K562 (cell line): ENCODE measurements at regions not wholly inside any gene's neighbourhood (a gene's known extent, or its start where the extent isn't known, plus 50 kb on each side); places are given as distances from the start of the nearest gene placed in this dataset.

Experiments used
- ATAC-seq: fragments of 200-7000 bp; cut with Tn5 transposase; 3 replicates; pipeline ENCODE4 v1.9.1; 2020; ENCODE audit warnings: moderate library complexity
- BruUV-seq: library from RNA; stranded (reverse); fragments of 400-500 nt; replicated peaks from 2 replicates; lab custom pipeline; 2021; lab: Mats Ljungman, UMichigan
- CTCF ChIA-PET: fragments of 300-600 bp; formaldehyde crosslinking; extraction: SDS; loops from one replicate; lab custom pipeline; 2021; ENCODE audit warnings: low intra/inter-chr PET ratio; lab: Yijun Ruan, JAX
- POLR2A ChIA-PET: fragments of 300-600, 350-650 bp; sonication (Branson Sonifier 250); formaldehyde crosslinking; extraction: SDS; loops from one replicate; lab custom pipeline; 2021; ENCODE audit warnings: antibody characterized with exemption, inconsistent platforms; lab: Yijun Ruan, JAX
- DNase-seq, 4 experiments: peaks; one replicate each; pipeline versions ENCODE4 v3.0.0 to v3.0.0-alpha.2; 2011 to 2018; ENCODE audit warnings: low spot score in 3 of 4, mixed read lengths in 3 of 4; ENCODE audit errors: extremely low read depth in 1 of 4
- FAIRE-seq: peaks from 2 replicates; lab custom pipeline; 2011; peaks lifted over from hg19 to GRCh38; lab: Jason Lieb, UNC
- H2AFZ ChIP-seq: 2 replicates; pipeline ENCODE4 v1.6.0; 2011; ENCODE audit warnings: low read depth, low read length, control low read depth, inconsistent platforms
- H3K27ac ChIP-seq: fragments of 200-600 bp; 3 replicates; pipeline ENCODE4 v1.8.0; 2011; ENCODE audit warnings: low read depth, mild to moderate bottlenecking, control low read depth, inconsistent platforms, low read length, moderate library complexity, mixed read lengths; ENCODE audit errors: extremely low read depth
- H3K27me3 ChIP-seq, 2 experiments: fragments of 300-600 bp in 1 of 2; 2 replicates in 1 of 2; 3 replicates in 1 of 2; pipeline versions ENCODE4 v1.6.0 to v1.8.0; 2011; ENCODE audit warnings: inconsistent platforms in 2 of 2, low read length in 2 of 2, mild to moderate bottlenecking in 1 of 2, mixed read lengths in 1 of 2, moderate library complexity in 1 of 2; ENCODE audit not compliant: control insufficient read depth in 2 of 2, insufficient read depth in 2 of 2
- H3K36me3 ChIP-seq: fragments of 300-600 bp; 3 replicates; pipeline ENCODE4 v1.8.0; 2011; ENCODE audit warnings: mild to moderate bottlenecking, low read length, inconsistent platforms; ENCODE audit not compliant: control insufficient read depth, insufficient read depth
- H3K4me1 ChIP-seq, 2 experiments: fragments of 200-600 bp in 1 of 2; replicated peaks in 1 of 2; 2 replicates in 1 of 2; 3 replicates in 1 of 2; pipeline versions ENCODE4 v1.5.1 to v1.8.0; 2011; ENCODE audit warnings: inconsistent platforms in 2 of 2, low read length in 2 of 2, mild to moderate bottlenecking in 1 of 2, mixed read lengths in 1 of 2, moderate library complexity in 1 of 2; ENCODE audit not compliant: control insufficient read depth in 2 of 2, insufficient read depth in 2 of 2
- H3K4me2 ChIP-seq: 2 replicates; pipeline ENCODE4 v1.6.1; 2011; ENCODE audit warnings: low read length, control low read depth, inconsistent platforms, mixed read lengths; ENCODE audit not compliant: insufficient read depth
- H3K4me3 ChIP-seq: fragments of 200-600 bp; sonication (generic), shearing (Covaris generic); 2 replicates; pipeline ENCODE4 v1.5.1; 2016; ENCODE audit warnings: control low read depth, inconsistent platforms
- H3K79me2 ChIP-seq: fragments of 200-600 bp; 3 replicates; pipeline ENCODE4 v1.8.0; 2011; ENCODE audit warnings: low read length, inconsistent platforms; ENCODE audit not compliant: control insufficient read depth, insufficient read depth
- H3K9ac ChIP-seq, 2 experiments: 2 replicates each; pipeline versions ENCODE4 v1.6.0 to v1.6.1; 2011; ENCODE audit warnings: low read depth in 2 of 2, low read length in 2 of 2, control low read depth in 1 of 2, inconsistent platforms in 1 of 2, mild to moderate bottlenecking in 1 of 2, mixed read lengths in 1 of 2; ENCODE audit not compliant: insufficient read depth in 1 of 2
- H3K9me1 ChIP-seq: one replicate; pipeline ENCODE4 v1.6.0; 2011; ENCODE audit warnings: inconsistent platforms, mild to moderate bottlenecking, low read length, moderate library complexity; ENCODE audit not compliant: control insufficient read depth, insufficient read depth
- H3K9me3 ChIP-seq: replicated peaks from 2 replicates; pipeline ENCODE4 v1.5.1; 2011; ENCODE audit warnings: low read depth, low read length, inconsistent platforms; ENCODE audit not compliant: control insufficient read depth, insufficient read depth
- H4K20me1 ChIP-seq: replicated peaks from 2 replicates; pipeline ENCODE4 v1.6.1; 2011; ENCODE audit warnings: low read length, inconsistent platforms, mixed read lengths; ENCODE audit not compliant: control insufficient read depth, insufficient read depth
- DDX20 ChIP-seq: fragments of 450-650 bp; IDR thresholded peaks from 2 replicates; pipeline ENCODE4 v1.6.1; 2016; ENCODE audit warnings: missing genetic modification characterization, low read depth, mild to moderate bottlenecking, missing compliant biosample characterization, moderate library complexity
- DNMT1 ChIP-seq: fragments of 450-650 bp; IDR thresholded peaks from 2 replicates; pipeline ENCODE4 v1.6.1; 2016; ENCODE audit warnings: antibody characterized with exemption, mild to moderate bottlenecking
- ETV1 ChIP-seq: fragments of 450-650 bp; conservative IDR thresholded peaks from 2 replicates; pipeline ENCODE4 v1.6.1; 2016; ENCODE audit warnings: missing genetic modification characterization, control low read depth, low read depth, missing compliant biosample characterization
- GATAD2B ChIP-seq: fragments of 450-650 bp; IDR thresholded peaks from 2 replicates; pipeline ENCODE4 v1.6.1; 2017; ENCODE audit warnings: mild to moderate bottlenecking, borderline replicate concordance
- NFE2 ChIP-seq: IDR thresholded peaks from 2 replicates; pipeline ENCODE4 v1.6.1; 2014; ENCODE audit warnings: antibody characterized with exemption, low read depth
- PML ChIP-seq: IDR thresholded peaks from 2 replicates; pipeline ENCODE4 v1.6.1; 2012; ENCODE audit warnings: low read length, inconsistent platforms
- RBBP5 ChIP-seq: fragments of 200-600 bp; sonication (generic); IDR thresholded peaks from 2 replicates; pipeline ENCODE4 v1.6.1; 2012; ENCODE audit warnings: borderline replicate concordance, mild to moderate bottlenecking, low read length, control low read depth, inconsistent platforms; ENCODE audit not compliant: insufficient read depth, poor library complexity, severe bottlenecking
- TFAM ChIP-seq: fragments of 250-450 bp; sonication (Bioruptor Pico); conservative IDR thresholded peaks from 2 replicates; pipeline ENCODE4 v1.5.0; 2021; ENCODE audit warnings: mild to moderate bottlenecking, moderate library complexity
- ZNF717 ChIP-seq: fragments of 250-450 bp; sonication (Bioruptor Pico); IDR thresholded peaks from 2 replicates; pipeline ENCODE4 v1.5.0; 2021
- WGBS: fragments of 100-300 bp; shearing (Covaris generic); methylation state at CpG from one replicate; pipeline ENCODE4 v1.1.6; 2016; ENCODE audit warnings: low coverage, mixed read lengths; ENCODE audit not compliant: insufficient coverage; ENCODE audit errors: missing lambda C conversion rate; 5-methylcytosine and 5-hydroxymethylcytosine counted together
- in situ Hi-C: fragments of 300-500 bp; cut with MboI; formaldehyde crosslinking; loops from 4 replicates; pipeline ENCODE4 v1.15.0; 2018; ENCODE audit warnings: inconsistent platforms, mixed read lengths
- intact Hi-C: fragments of 100-400 bp; cut with micrococcal nuclease; formaldehyde crosslinking; loops from 2 replicates; pipeline ENCODE4 v1.14.2; 2022
- TF ChIP-seq, protein P1 (sequence below): fragments of 250-450 bp; sonication (Bioruptor Pico); IDR thresholded peaks from 2 replicates; pipeline ENCODE4 v1.5.0; 2021; ENCODE audit warnings: mild to moderate bottlenecking, borderline replicate concordance
- TF ChIP-seq, protein P2 (sequence below): sonication (generic); IDR thresholded peaks from 2 replicates; pipeline ENCODE4 v1.6.1; 2016
- TF ChIP-seq, protein P3 (sequence below): fragments of 450-650 bp; IDR thresholded peaks from 2 replicates; pipeline ENCODE4 v1.6.1; 2016; ENCODE audit warnings: mild to moderate bottlenecking

DNA sequence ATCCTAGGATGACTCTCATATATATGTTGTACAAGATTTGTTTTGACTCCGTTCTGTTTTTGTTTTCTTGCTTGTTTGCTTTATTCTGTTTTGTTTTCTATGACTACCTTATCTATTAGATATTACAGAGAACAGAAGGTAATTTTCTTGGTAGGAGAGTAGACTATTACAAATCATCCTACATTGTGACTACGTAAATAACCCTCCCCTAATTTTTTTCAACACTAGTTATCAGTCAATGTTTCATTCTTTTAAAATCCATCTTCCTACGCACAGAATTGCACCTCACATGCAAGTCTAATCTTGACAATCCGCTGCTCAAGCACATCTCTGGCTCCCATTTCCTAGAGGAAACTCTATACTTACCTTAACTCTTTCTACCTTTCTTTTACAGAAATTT lies 792.3 kb upstream of the PIK3C3 start (continued):
- TF ChIP-seq, protein P1, sequence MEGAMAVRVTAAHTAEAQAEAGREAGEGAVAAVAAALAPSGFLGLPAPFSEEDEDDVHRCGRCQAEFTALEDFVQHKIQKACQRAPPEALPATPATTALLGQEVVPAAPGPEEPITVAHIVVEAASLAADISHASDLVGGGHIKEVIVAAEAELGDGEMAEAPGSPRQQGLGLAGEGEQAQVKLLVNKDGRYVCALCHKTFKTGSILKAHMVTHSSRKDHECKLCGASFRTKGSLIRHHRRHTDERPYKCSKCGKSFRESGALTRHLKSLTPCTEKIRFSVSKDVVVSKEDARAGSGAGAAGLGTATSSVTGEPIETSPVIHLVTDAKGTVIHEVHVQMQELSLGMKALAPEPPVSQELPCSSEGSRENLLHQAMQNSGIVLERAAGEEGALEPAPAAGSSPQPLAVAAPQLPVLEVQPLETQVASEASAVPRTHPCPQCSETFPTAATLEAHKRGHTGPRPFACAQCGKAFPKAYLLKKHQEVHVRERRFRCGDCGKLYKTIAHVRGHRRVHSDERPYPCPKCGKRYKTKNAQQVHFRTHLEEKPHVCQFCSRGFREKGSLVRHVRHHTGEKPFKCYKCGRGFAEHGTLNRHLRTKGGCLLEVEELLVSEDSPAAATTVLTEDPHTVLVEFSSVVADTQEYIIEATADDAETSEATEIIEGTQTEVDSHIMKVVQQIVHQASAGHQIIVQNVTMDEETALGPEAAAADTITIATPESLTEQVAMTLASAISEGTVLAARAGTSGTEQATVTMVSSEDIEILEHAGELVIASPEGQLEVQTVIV (CRISPR knock-in tag) = no peak
- TF ChIP-seq ZNF717 (CRISPR knock-in tag) (no peak), ETV1 (tag) (no peak), DDX20 (tag) (no peak)
- TF ChIP-seq, protein P2, sequence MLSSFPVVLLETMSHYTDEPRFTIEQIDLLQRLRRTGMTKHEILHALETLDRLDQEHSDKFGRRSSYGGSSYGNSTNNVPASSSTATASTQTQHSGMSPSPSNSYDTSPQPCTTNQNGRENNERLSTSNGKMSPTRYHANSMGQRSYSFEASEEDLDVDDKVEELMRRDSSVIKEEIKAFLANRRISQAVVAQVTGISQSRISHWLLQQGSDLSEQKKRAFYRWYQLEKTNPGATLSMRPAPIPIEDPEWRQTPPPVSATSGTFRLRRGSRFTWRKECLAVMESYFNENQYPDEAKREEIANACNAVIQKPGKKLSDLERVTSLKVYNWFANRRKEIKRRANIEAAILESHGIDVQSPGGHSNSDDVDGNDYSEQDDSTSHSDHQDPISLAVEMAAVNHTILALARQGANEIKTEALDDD = no peak

DNA sequence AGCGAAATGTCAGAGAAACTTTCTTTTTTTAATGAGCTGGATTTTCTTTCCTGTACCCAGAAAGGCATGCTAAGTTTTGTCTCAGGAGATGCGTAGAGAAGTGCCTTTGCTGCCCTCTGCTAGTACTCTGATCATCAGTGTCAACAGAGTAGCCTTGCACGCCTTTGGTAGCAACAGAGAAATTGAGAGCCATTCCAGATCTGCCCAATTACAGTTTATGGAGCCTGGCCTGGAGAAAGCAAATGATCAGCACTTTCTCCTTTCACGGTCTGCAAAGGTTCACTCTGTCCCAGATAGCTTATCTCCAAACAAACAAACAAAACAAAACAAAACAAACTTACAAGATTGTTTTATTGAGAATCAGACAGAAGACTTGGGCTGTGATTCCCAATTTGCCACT lies 792.8 kb upstream of the PIK3C3 start:
- CTCF ChIA-PET = no interaction called here
- TF ChIP-seq GATAD2B (no peak), NFE2 (no peak), PML (no peak), TFAM (CRISPR knock-in tag) (no peak), DNMT1 (no peak), RBBP5 (no peak)
- TF ChIP-seq, protein P3, sequence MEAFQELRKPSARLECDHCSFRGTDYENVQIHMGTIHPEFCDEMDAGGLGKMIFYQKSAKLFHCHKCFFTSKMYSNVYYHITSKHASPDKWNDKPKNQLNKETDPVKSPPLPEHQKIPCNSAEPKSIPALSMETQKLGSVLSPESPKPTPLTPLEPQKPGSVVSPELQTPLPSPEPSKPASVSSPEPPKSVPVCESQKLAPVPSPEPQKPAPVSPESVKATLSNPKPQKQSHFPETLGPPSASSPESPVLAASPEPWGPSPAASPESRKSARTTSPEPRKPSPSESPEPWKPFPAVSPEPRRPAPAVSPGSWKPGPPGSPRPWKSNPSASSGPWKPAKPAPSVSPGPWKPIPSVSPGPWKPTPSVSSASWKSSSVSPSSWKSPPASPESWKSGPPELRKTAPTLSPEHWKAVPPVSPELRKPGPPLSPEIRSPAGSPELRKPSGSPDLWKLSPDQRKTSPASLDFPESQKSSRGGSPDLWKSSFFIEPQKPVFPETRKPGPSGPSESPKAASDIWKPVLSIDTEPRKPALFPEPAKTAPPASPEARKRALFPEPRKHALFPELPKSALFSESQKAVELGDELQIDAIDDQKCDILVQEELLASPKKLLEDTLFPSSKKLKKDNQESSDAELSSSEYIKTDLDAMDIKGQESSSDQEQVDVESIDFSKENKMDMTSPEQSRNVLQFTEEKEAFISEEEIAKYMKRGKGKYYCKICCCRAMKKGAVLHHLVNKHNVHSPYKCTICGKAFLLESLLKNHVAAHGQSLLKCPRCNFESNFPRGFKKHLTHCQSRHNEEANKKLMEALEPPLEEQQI = no peak

More for the DNA sequence above, 792.8 kb upstream of the PIK3C3 start:
- no peak for DNase-seq
- Histone ChIP-seq H3K27ac (no peak overlapping the region), H3K9me1 (no peaks in the 10 kb centered on the region), H3K9me3 (no peaks in the 10 kb centered on the region; the same call in 1 of the 2 replicates), H3K36me3 (no peaks in the 10 kb centered on the region), H3K4me3 (no peak overlapping the region), H3K4me1 (no peaks in the 10 kb centered on the region), H2AFZ (no peak overlapping the region), H3K9ac (no peak overlapping the region), H3K79me2 (no peaks in the 10 kb centered on the region), H3K4me2 (no peak overlapping the region), H3K27me3 (no peaks in the 10 kb centered on the region), H4K20me1 (no peaks in the 10 kb centered on the region)
- POLR2A ChIA-PET = no interaction called here
- in situ Hi-C loops = no loop called here
- intact Hi-C loops = no loop called here
- ATAC-seq = no peak
- FAIRE-seq = no peak
- WGBS = 2% methylated on average over 4 of the region's 4 CpGs
- no TSS peak for BruUV-seq
